HepG2 (cell line): ENCODE measurements at regions not wholly inside any gene's neighbourhood (a gene's known extent, or its start where the extent isn't known, plus 50 kb on each side); places are given as distances from the start of the nearest gene placed in this dataset.

ENCODE experiments used
- ATAC-seq: fragments of 200-7000 bp; cut with Tn5 transposase; 3 replicates; pipeline ENCODE4 v1.9.1; 2020; ENCODE audit warnings: mild to moderate bottlenecking, moderate library complexity
- BruUV-seq: library from RNA; stranded (reverse); fragments of 400-500 nt; replicated peaks from 2 replicates; lab custom pipeline; 2021; lab: Mats Ljungman, UMichigan
- CTCF ChIA-PET: fragments of 300-600 bp; formaldehyde crosslinking; extraction: SDS; loops from one replicate; lab custom pipeline; 2021; ENCODE audit warnings: low total read pairs, inconsistent platforms, low intra/inter-chr PET ratio; lab: Yijun Ruan, JAX
- POLR2A ChIA-PET: fragments of 350-600 bp; sonication (Branson Sonifier 250); formaldehyde crosslinking; loops from one replicate; lab custom pipeline; 2020; ENCODE audit warnings: antibody characterized with exemption, inconsistent platforms; lab: Yijun Ruan, JAX
- DNase-seq: peaks from one replicate; pipeline ENCODE4 v3.0.0-alpha.2; 2015; ENCODE audit warnings: low spot score
- FAIRE-seq: peaks from 3 replicates; lab custom pipeline; 2011; peaks lifted over from hg19 to GRCh38; lab: Jason Lieb, UNC
- H2AFZ ChIP-seq: one replicate; pipeline ENCODE4 v1.6.1; 2011; ENCODE audit warnings: low read length, inconsistent platforms
- H3K27ac ChIP-seq: fragments of 300-600 bp; 3 replicates; pipeline ENCODE4 v1.8.0; 2011; ENCODE audit warnings: mixed run types, mild to moderate bottlenecking, mixed read lengths, low read length, inconsistent platforms; ENCODE audit not compliant: insufficient read depth; ENCODE audit errors: extremely low read length
- H3K27me3 ChIP-seq, 2 experiments: fragments of 200-600 bp in 1 of 2; 2 replicates in 1 of 2; 3 replicates in 1 of 2; pipeline versions ENCODE4 v1.6.0 to v1.8.0; 2011; ENCODE audit warnings: low read length in 2 of 2, mild to moderate bottlenecking in 2 of 2, moderate library complexity in 2 of 2, inconsistent platforms in 1 of 2; ENCODE audit not compliant: insufficient read depth in 2 of 2, control insufficient read depth in 1 of 2
- H3K36me3 ChIP-seq, 2 experiments: fragments of 200-600 bp in 1 of 2; replicated peaks in 1 of 2; 2 replicates in 1 of 2; 3 replicates in 1 of 2; pipeline versions ENCODE4 v1.5.1 to v1.8.0; 2011; ENCODE audit warnings: low read length in 2 of 2, inconsistent platforms in 1 of 2; ENCODE audit not compliant: insufficient read depth in 2 of 2, control insufficient read depth in 1 of 2
- H3K4me1 ChIP-seq: 2 replicates; pipeline ENCODE4 v1.5.1; 2012; ENCODE audit warnings: low read length, inconsistent platforms; ENCODE audit not compliant: insufficient read depth
- H3K4me2 ChIP-seq: 2 replicates; pipeline ENCODE4 v1.6.0; 2011; ENCODE audit warnings: low read depth, low read length, inconsistent platforms
- H3K4me3 ChIP-seq, 3 experiments: fragments of 200-600 bp in 1 of 3; sonication (generic), shearing (Covaris generic) in 1 of 3; replicated peaks in 1 of 3; 2 replicates each; pipeline ENCODE4 v1.5.1; 2011 to 2016; ENCODE audit warnings: low read length in 3 of 3, inconsistent platforms in 2 of 3, low read depth in 2 of 3, mild to moderate bottlenecking in 2 of 3, control low read depth in 1 of 3, mixed read lengths in 1 of 3; ENCODE audit not compliant: insufficient read depth in 1 of 3
- H3K79me2 ChIP-seq: one replicate; pipeline ENCODE4 v1.6.1; 2011; ENCODE audit warnings: low read length, inconsistent platforms; ENCODE audit not compliant: insufficient read depth
- H3K9ac ChIP-seq: 2 replicates; pipeline ENCODE4 v1.6.0; 2011; ENCODE audit warnings: mild to moderate bottlenecking, low read depth, low read length, inconsistent platforms; ENCODE audit not compliant: insufficient read depth
- H3K9me3 ChIP-seq: 2 replicates; pipeline ENCODE4 v1.5.1; 2012; ENCODE audit warnings: mild to moderate bottlenecking, low read length
- H4K20me1 ChIP-seq: 2 replicates; pipeline ENCODE4 v1.6.0; 2011; ENCODE audit warnings: inconsistent platforms, mild to moderate bottlenecking, low read length, moderate library complexity; ENCODE audit not compliant: insufficient read depth
- ATRX ChIP-seq: sonication (generic); formaldehyde crosslinking; IDR thresholded peaks from 2 replicates; pipeline ENCODE4 v1.4.0; 2020; ENCODE audit warnings: missing genetic modification reagents, borderline replicate concordance
- HNRNPUL1 ChIP-seq: fragments of 200-400 bp; formaldehyde crosslinking; IDR thresholded peaks from 2 replicates; pipeline ENCODE4 v1.6.1; 2017; ENCODE audit warnings: low read depth, mild to moderate bottlenecking, low read length, moderate library complexity
- MAZ ChIP-seq, 2 experiments: sonication (generic) in 1 of 2; formaldehyde crosslinking in 1 of 2; IDR thresholded peaks; 2 replicates each; pipeline versions ENCODE4 v1.5.0 to v1.6.1; 2012 to 2020; ENCODE audit warnings: low read depth in 2 of 2, mild to moderate bottlenecking in 2 of 2, borderline replicate concordance in 1 of 2, improper control_type of control experiment in 1 of 2, low read length in 1 of 2, missing genetic modification reagents in 1 of 2, moderate library complexity in 1 of 2
- MED1 ChIP-seq: sonication (generic); formaldehyde crosslinking; IDR thresholded peaks from 2 replicates; pipeline ENCODE4 v1.4.0; 2020; ENCODE audit warnings: missing genetic modification reagents
- PAF1 ChIP-seq: IDR thresholded peaks from 2 replicates; pipeline ENCODE4 v1.6.1; 2016; ENCODE audit warnings: missing genetic modification reagents, missing compliant biosample characterization
- PHB2 ChIP-seq: fragments of 450-650 bp; IDR thresholded peaks from 2 replicates; pipeline ENCODE4 v1.6.1; 2018; ENCODE audit not compliant: partially characterized antibody
- PRDM4 ChIP-seq: sonication (generic); formaldehyde crosslinking; IDR thresholded peaks from 2 replicates; pipeline ENCODE4 v1.9.0; 2021; ENCODE audit warnings: missing genetic modification reagents, borderline replicate concordance
- PRPF4 ChIP-seq: fragments of 200-400 bp; formaldehyde crosslinking; IDR thresholded peaks from 2 replicates; pipeline ENCODE4 v1.6.1; 2016; ENCODE audit warnings: low read length, low read depth; ENCODE audit not compliant: poor library complexity, severe bottlenecking
- TEAD3 ChIP-seq: optimal IDR thresholded peaks from 2 replicates; pipeline ENCODE3; 2016; ENCODE audit warnings: borderline replicate concordance
- THAP11 ChIP-seq: IDR thresholded peaks from 2 replicates; pipeline ENCODE4 v1.6.1; 2016; ENCODE audit warnings: missing biosample characterization, missing genetic modification reagents
- ZFP36L1 ChIP-seq: sonication (generic); formaldehyde crosslinking; IDR thresholded peaks from 2 replicates; pipeline ENCODE4 v1.8.0; 2022; ENCODE audit warnings: mild to moderate bottlenecking, missing genetic modification reagents, moderate library complexity
- ZIK1 ChIP-seq: sonication (generic); formaldehyde crosslinking; IDR thresholded peaks from 2 replicates; pipeline ENCODE4 v1.5.0; 2020; ENCODE audit warnings: mild to moderate bottlenecking, low read depth, missing genetic modification reagents, borderline replicate concordance
- ZMAT3 ChIP-seq: sonication (generic); formaldehyde crosslinking; conservative IDR thresholded peaks from 2 replicates; pipeline ENCODE4 v1.7.0; 2021; ENCODE audit warnings: missing genetic modification reagents
- ZNF180 ChIP-seq: sonication (generic); formaldehyde crosslinking; IDR thresholded peaks from 2 replicates; pipeline ENCODE4 v1.4.0; 2020; ENCODE audit warnings: low read depth, missing genetic modification reagents, borderline replicate concordance
- ZNF414 ChIP-seq: sonication (generic); formaldehyde crosslinking; IDR thresholded peaks from 2 replicates; pipeline ENCODE4 v1.5.0; 2020; ENCODE audit warnings: missing genetic modification reagents
- ZNF441 ChIP-seq: sonication (generic); formaldehyde crosslinking; IDR thresholded peaks from 2 replicates; pipeline ENCODE4 v1.7.0; 2021; ENCODE audit warnings: missing genetic modification reagents, borderline replicate concordance
- ZNF83 ChIP-seq: sonication (generic); formaldehyde crosslinking; IDR thresholded peaks from 2 replicates; pipeline ENCODE4 v1.4.0; 2020; ENCODE audit warnings: missing genetic modification reagents, mild to moderate bottlenecking, borderline replicate concordance
- WGBS: methylation state at CpG from one replicate; pipeline ENCODE4 v1.1.6; 2017; ENCODE audit warnings: low lambda C conversion rate; 5-methylcytosine and 5-hydroxymethylcytosine counted together
- in situ Hi-C: cut with HindIII; loops from 2 replicates; pipeline ENCODE4 v1.10.0; 2017; ENCODE audit warnings: low pct_unique_long_range_greater_than_20kb; ENCODE audit not compliant: extremely low pct_ligation_motif_present
- intact Hi-C: fragments of 100-400 bp; cut with micrococcal nuclease; formaldehyde crosslinking; loops from one replicate; pipeline ENCODE4 v1.10.0; 2022; ENCODE audit not compliant: unreplicated experiment
- TF ChIP-seq, protein P1 (sequence below): sonication (generic); formaldehyde crosslinking; IDR thresholded peaks from 2 replicates; pipeline ENCODE4 v1.8.1; 2022; ENCODE audit warnings: low read depth, mild to moderate bottlenecking, missing genetic modification reagents
- TF ChIP-seq, protein P2 (sequence below): sonication (generic); formaldehyde crosslinking; IDR thresholded peaks from 2 replicates; pipeline ENCODE4 v1.5.0; 2020; ENCODE audit warnings: missing genetic modification reagents, mild to moderate bottlenecking, borderline replicate concordance

GRCh38 chr18:76057386-76057785 is 437.7 kb downstream of the ZNF516 start:
- DNase-seq (no peak), ATAC-seq (no peak), FAIRE-seq (no peak)
- in situ Hi-C loops: no loop called here
- Histone ChIP-seq H3K4me3 (no peak overlapping the region), H4K20me1 (no peaks in the 10 kb centered on the region), H3K79me2 (no peaks in the 10 kb centered on the region), H3K36me3 (no peaks in the 10 kb centered on the region), H3K9ac (no peak overlapping the region), H3K4me1 (no peaks in the 10 kb centered on the region), H3K4me2 (no peak overlapping the region), H3K27me3 (peaks cover 0 to 12% of the 10 kb centered on the region in 2 experiments; a peak in 2 of 5 replicates), H3K9me3 (no peaks in the 10 kb centered on the region), H3K27ac (no peak overlapping the region), H2AFZ (no peak overlapping the region)
- ChIA-PET POLR2A (no interaction called here), CTCF (no interaction called here)
- intact Hi-C loops: no loop called here
- BruUV-seq: no TSS peak
- 34% methylated on average over 15 of the region's 16 CpGs for WGBS
- TF ChIP-seq ZMAT3: no peak
- no peak for TF ChIP-seq MAZ (IDR thresholded peaks at IDR 0.05; ENCODE audit: borderline replicate concordance, low read depth, low read length)
- no peak for TF ChIP-seq MAZ (CRISPR knock-in tag; IDR thresholded peaks at IDR 0.05; ENCODE audit: low read depth)
- TF ChIP-seq ZIK1 (CRISPR knock-in tag): no peak
- no peak for TF ChIP-seq THAP11 (CRISPR knock-in tag)
- no peak for TF ChIP-seq ZNF83
- TF ChIP-seq TEAD3 (CRISPR knock-in tag): no peak
- no peak for TF ChIP-seq ATRX
- TF ChIP-seq, protein P1, sequence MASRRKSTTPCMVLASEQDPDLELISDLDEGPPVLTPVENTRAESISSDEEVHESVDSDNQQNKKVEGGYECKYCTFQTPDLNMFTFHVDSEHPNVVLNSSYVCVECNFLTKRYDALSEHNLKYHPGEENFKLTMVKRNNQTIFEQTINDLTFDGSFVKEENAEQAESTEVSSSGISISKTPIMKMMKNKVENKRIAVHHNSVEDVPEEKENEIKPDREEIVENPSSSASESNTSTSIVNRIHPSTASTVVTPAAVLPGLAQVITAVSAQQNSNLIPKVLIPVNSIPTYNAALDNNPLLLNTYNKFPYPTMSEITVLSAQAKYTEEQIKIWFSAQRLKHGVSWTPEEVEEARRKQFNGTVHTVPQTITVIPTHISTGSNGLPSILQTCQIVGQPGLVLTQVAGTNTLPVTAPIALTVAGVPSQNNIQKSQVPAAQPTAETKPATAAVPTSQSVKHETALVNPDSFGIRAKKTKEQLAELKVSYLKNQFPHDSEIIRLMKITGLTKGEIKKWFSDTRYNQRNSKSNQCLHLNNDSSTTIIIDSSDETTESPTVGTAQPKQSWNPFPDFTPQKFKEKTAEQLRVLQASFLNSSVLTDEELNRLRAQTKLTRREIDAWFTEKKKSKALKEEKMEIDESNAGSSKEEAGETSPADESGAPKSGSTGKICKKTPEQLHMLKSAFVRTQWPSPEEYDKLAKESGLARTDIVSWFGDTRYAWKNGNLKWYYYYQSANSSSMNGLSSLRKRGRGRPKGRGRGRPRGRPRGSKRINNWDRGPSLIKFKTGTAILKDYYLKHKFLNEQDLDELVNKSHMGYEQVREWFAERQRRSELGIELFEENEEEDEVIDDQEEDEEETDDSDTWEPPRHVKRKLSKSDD (CRISPR knock-in tag): no peak
- no peak for TF ChIP-seq PAF1 (CRISPR knock-in tag)
- TF ChIP-seq, protein P2, sequence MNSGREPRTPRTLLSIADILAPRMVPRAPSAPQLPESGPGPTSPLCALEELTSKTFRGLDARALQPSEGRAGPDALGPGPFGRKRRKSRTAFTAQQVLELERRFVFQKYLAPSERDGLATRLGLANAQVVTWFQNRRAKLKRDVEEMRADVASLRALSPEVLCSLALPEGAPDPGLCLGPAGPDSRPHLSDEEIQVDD (CRISPR knock-in tag): no peak
- no peak for TF ChIP-seq MED1 (CRISPR knock-in tag)
- TF ChIP-seq ZFP36L1 (CRISPR knock-in tag): no peak
- TF ChIP-seq PRPF4: no peak
- TF ChIP-seq ZNF441 (CRISPR knock-in tag): no peak
- no peak for TF ChIP-seq ZNF180 (CRISPR knock-in tag)
- no peak for TF ChIP-seq HNRNPUL1
- TF ChIP-seq PHB2: no peak
- no peak for TF ChIP-seq PRDM4 (CRISPR knock-in tag)
- TF ChIP-seq ZNF414: no peak
